ENCODE measurements at regions not wholly inside any gene's neighbourhood (a gene's known extent, or its start where the extent isn't known, plus 50 kb on each side); places are given as distances from the start of the nearest gene placed in this dataset.

DNA sequence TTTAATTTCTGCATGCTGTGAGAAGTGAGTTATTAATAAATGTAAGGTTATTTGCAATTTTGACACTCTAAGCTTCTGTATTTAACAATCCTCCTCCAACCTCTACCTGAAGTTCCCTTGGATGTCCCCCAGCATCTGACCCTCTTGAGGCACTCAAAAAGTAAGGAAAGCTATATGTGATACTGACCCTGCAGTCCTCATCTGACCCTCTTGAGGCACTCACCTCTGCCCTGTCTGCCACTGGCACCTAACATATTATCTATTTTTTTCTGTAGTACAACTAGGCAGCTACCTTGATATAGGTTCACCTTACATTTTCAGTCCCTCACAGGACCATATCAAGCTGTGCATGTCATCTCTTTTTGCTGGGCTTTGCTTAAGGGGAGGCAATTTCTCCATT lies 583.4 kb upstream of the PKDCC start:
- H3K9me3 ChIP-seq = no peaks in the 10 kb centered on the region
- intact Hi-C loops (cut with DNase I) = no loop called here
- H3K27ac ChIP-seq = no peak overlapping the region
- no peak overlapping the region for H3K4me3 ChIP-seq
- no peaks in the 10 kb centered on the region for H3K4me1 ChIP-seq
- H3K36me3 ChIP-seq (ENCODE audit: insufficient read depth in 1 of 2, low read depth in 1 of 2) = no peaks in the 10 kb centered on the region
- no peaks in the 10 kb centered on the region for H3K27me3 ChIP-seq (ENCODE audit: insufficient read depth in 3 of 3, low read length in 2 of 3)
- no peak for ATAC-seq
- DNase-seq = no peak
- TF ChIP-seq CTCF (IDR thresholded peaks at IDR 0.05) = no peak

- no peaks in the 10 kb centered on the region for H3K9me3 ChIP-seq
- ATAC-seq (no peak), DNase-seq (no peak)
- no peaks in the 10 kb centered on the region for H3K36me3 ChIP-seq (ENCODE audit: insufficient read depth in 1 of 2, low read depth in 1 of 2)
- no peak overlapping the region for H3K27ac ChIP-seq
- H3K27me3 ChIP-seq (ENCODE audit: insufficient read depth in 3 of 3, low read length in 2 of 3) = no peaks in the 10 kb centered on the region
- WGBS, 3 donors = 79 to 87% (median 85%) methylated on average over 3 of the region's 3 CpGs
- H3K4me1 ChIP-seq = no peaks in the 10 kb centered on the region
- no peak for TF ChIP-seq CTCF (IDR thresholded peaks at IDR 0.05)
- H3K4me3 ChIP-seq = no peak overlapping the region
- intact Hi-C loops (cut with DNase I) = no loop called here
These were observed 571.9 kb upstream of the PKDCC start for GRCh38 chr2:41475959-41476358.

DNA sequence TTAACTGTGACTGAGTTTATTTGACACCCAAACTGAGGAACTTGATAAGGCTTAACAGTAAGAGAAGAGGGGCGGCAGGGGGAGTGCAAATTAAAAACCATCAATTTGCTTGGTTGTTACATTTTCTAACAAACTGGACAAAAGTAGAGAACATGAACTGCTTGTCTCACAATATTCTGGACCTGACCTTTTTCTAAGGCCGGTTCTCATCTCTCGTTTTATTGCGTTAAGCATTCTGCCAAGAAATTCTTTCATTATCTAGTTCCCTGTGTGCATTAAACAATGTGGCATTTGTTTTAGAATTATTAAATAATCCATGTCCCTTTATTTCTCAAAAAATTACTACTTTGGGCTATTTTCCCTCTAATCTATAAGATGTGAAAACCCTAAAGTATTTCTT lies 565.2 kb upstream of the PKDCC start:
- Histone ChIP-seq H3K27me3 (ENCODE audit: insufficient read depth in 3 of 3, low read length in 2 of 3) (no peaks in the 10 kb centered on the region), H3K4me3 (no peak overlapping the region), H3K9me3 (no peaks in the 10 kb centered on the region), H3K36me3 (ENCODE audit: insufficient read depth in 1 of 2, low read depth in 1 of 2) (no peaks in the 10 kb centered on the region), H3K27ac (no peak overlapping the region), H3K4me1 (no peaks in the 10 kb centered on the region)
- DNase-seq (no peak), ATAC-seq (no peak)
- intact Hi-C loops (cut with DNase I) = no loop called here
- TF ChIP-seq CTCF (IDR thresholded peaks at IDR 0.05) = no peak
- WGBS, 3 donors = 26 to 45% (median 33%) methylated on average over 4 of the region's 4 CpGs

DNA sequence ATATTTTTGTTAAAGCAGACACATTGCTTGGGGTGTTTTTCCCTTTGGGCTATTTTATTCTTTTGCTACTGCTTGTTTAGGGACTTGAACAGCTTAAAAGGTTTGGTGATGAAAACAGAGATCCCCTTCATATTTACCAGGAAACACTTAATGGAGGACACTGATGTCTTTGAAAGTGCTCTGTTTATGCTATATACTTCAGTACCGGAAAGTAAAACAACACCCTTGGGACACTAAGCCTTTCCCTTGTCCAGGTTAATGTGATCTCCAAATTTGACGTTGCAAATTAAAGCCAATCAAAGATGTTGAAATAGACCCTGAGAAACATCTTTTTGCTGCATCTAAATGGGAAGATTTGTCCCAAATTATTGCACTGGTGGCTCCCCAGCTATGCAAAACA lies 564.6 kb upstream of the PKDCC start:
- intact Hi-C loops (cut with DNase I) = no loop called here
- DNase-seq (no peak), ATAC-seq (no peak)
- WGBS, 3 donors = 18 to 31% (median 25%) methylated on average over 2 of the region's 2 CpGs
- no peak overlapping the region for H3K27ac ChIP-seq
- no peaks in the 10 kb centered on the region for H3K4me1 ChIP-seq
- H3K4me3 ChIP-seq = no peak overlapping the region
- H3K27me3 ChIP-seq (ENCODE audit: insufficient read depth in 3 of 3, low read length in 2 of 3) = no peaks in the 10 kb centered on the region
- no peak for TF ChIP-seq CTCF (IDR thresholded peaks at IDR 0.05)
- no peaks in the 10 kb centered on the region for H3K9me3 ChIP-seq
- H3K36me3 ChIP-seq (ENCODE audit: insufficient read depth in 1 of 2, low read depth in 1 of 2) = no peaks in the 10 kb centered on the region

DNA sequence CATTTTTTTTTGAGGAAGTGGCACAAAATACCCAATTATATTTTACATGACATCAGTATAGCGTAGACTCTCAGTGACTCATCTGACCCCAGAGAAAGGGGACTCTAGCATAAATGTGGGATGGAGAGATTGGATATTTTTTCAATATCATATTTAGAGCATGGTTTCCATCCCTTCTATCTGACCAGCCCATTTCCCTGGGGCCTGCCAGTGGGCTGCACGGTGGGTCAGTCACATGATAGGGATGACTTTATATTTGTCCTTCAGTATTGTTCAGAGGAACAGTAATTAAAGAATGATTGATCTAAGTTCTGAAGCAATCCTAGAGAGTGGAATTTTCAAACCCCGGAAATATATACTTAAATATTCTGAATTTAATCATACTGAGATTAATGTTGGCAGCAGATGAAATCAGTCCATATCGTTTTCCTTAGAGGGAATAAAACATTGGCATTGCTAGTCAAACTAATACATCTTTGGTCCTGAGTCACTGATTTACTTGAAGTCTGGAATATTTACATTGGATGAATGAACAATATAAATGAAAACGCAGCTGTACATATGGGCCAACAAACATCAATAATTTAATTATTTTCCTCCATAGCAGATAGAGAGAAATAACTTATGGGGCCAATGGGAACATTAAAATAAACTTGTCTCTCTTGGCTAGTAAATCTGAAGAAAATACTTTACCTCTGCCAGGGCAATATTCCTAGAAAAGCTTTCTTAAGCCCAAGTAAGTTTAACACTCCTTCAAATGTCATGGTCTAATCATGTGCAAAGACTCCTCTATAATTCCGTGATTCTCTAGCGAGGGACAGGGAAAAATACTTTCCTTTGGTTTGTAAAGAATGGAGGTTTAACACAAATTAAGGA lies 563.6 kb upstream of the PKDCC start:
- H3K36me3 ChIP-seq (ENCODE audit: insufficient read depth in 1 of 2, low read depth in 1 of 2) = no peaks in the 10 kb centered on the region
- DNase-seq (no peak), ATAC-seq (no peak)
- no peak overlapping the region for H3K4me3 ChIP-seq
- H3K27ac ChIP-seq = no peak overlapping the region
- H3K27me3 ChIP-seq (ENCODE audit: insufficient read depth in 3 of 3, low read length in 2 of 3) = no peaks in the 10 kb centered on the region
- intact Hi-C loops (cut with DNase I) = no loop called here
- WGBS, 3 donors = 44 to 61% (median 60%) methylated on average over 7 of the region's 7 CpGs
- no peaks in the 10 kb centered on the region for H3K9me3 ChIP-seq
- no peak for TF ChIP-seq CTCF (IDR thresholded peaks at IDR 0.05)
- no peaks in the 10 kb centered on the region for H3K4me1 ChIP-seq
